GM21447 (cell line): ENCODE measurements at regions not wholly inside any gene's neighbourhood (a gene's known extent, or its start where the extent isn't known, plus 50 kb on each side); places are given as distances from the start of the nearest gene placed in this dataset.
A peak's percentile ranks its signal among the peaks of the same experiment; 100 is the strongest.
"Not testable (repeated sequence)": the region's sequence is repeated elsewhere in the genome, so short reads cannot be mapped to it uniquely, and the experiment has no call there.

Source experiments
- ATAC-seq: cut with Tn5 transposase; IDR thresholded peaks from one replicate; pipeline ENCODE4 v1.9.1; 2021; ENCODE audit not compliant: unreplicated experiment

DNA sequence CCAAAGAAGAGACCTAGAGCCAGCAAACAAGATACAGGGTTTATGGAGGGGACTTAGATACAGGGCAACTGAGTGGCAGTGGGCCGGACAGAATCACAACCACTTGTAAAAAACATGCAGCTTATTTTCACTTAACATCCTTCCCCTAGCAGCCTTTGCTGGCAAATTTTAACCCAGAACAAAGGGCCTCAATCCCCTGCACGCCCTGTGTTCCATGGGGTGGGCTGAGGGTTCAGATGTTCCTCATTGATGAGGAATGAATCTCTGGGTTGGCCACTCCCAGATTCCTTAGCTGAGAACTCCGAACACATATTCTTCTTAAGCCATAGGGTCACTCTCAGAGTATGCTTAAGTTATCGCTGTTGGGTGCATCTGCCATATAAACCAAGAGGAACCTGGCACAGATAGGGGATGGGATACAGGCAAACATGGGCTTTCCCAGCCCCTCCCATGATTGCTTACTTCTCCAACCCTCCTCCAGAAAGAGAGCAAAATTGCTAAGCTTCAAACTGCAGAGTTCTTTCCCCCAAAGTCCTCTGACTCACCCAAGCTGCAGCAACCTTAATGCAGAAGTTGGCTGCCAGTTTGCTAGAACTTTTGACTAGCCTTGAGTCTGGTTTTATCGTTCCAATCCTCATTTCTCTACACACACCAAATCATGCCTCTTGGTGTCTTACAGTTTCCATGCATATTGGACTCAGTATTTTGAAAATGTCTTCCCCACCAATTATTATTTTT is 146.9 kb downstream of the CD47 start:
- no peak for ATAC-seq

DNA sequence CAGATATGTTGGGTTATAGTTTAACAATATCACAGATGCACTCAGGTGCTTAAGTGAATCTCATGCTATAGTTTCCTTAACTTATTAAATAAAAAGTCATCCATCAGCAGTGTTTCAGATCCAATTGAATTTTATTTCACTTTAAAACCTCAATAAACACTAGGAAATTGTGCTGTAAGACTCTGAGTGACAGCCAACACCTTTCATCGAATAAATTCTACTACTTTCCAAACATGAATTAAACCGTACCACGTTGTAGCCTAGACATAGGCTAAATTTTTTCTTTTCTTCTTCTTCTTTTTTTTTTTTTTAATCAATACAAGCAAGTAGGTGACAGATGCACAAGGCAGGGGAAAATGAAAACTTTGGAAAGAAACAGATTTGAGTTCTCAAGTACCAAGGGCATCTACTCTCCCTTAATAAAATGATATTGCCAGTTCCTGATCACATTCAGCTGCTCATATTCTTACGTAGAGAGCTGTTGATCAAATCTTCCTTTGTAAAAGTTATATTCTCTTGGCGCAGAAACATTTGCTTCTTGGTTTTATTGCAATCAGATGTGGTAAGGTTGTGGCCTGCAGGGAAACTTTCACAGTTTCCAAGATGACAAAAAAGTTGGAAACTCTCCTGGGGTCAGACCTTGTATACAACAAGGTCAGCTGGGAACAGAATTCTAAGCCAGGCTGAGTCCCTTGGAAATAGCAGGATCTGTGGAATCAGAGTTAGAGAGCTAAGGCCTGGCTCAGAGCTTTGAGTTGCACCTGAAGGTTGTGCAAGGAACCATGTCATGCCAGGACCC is 147.7 kb downstream of the CD47 start:
- no peak for ATAC-seq

DNA sequence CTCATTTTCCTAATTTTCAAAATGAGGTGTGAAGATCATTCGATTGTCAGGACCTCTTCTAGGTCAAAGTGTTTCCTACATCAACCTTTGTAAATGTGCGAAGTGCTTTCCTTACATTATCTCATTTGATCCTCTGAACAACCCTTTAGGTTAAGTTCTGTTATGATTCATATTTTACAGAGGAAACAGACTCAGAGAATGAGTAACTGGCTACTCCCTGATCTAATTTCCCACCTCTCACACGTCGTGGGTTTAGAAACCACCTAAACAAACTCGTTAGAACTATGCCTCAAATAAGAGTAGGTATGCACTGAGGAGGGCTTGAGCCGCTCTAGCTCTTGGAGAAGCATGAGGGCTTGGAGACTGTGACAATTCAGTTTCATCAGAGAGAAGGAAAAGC is 148.6 kb downstream of the CD47 start:
- ATAC-seq, result no peak

DNA sequence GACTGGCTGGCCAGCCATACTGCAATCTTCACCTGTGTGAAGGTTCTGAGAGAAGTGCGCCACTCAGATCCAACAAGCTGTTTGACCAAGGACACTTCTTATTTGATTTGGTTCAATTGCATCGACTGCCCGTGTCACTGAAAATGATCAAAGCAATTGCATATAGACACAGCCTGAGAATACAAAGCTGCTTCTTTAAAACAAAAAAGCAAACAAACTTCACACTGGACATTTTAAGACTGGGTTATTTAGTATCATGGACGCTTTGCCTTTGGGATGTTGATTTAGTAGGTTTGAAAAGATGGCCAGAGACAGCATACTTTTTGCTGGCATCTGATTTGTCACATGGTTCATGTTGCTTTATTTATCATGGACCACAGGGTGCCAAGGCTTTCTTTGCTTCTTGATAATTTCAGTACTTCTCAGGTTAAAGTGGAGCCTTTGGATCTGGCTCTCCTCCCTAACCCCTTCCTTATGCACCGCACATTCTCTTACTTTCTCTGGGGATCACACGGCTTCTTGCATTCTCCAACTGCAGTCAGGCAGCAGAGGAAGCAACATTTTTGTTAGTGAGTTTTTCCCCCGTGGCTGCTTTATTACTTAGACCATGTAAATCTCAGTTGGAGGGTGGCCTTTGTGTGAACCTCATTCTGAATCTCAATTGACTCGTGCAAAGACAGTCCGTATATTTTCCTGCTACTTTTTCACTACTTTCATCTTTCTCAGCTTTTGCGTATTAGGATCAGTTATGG is 151.0 kb downstream of the CD47 start:
- no peak for ATAC-seq

DNA sequence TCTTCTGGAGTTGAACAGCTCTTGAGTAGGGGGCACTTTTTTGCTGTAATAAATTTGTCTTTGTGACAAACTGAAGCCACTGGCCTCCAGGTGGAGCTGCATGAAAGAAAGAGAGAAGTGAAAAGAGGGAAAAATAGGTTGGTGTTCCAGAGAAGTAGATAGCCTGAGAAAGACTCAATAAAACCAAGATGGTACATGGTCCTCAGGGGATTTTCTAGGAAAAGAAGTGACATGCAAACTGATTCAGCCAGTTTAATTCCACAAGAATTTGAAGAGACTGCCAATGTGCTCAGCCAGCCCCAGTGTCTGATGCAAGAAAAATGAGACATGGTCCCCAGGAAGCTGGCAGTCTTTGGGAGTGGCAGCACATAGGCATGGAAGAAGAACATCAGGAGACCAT is 152.7 kb downstream of the CD47 start:
- no peak for ATAC-seq

DNA sequence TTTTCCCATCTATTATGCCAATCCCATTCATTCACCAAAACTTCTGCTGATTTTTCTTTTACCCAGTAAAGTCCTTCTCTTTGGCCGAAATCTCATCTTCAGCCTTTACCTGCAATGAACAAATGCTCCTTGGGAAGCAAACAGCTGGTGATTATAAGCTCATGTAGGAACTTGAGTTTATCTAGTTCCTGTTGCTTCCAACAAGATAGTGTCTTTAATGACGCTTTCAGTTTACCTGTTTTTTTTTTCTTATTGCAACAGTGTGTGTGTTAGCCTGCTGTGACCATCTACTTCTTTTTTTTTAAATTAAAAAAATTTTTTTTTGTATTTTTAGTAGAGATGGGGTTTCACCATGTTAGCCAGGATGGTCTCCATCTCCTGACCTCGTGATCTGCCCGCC is 156.0 kb downstream of the CD47 start:
- ATAC-seq, result no peak

DNA sequence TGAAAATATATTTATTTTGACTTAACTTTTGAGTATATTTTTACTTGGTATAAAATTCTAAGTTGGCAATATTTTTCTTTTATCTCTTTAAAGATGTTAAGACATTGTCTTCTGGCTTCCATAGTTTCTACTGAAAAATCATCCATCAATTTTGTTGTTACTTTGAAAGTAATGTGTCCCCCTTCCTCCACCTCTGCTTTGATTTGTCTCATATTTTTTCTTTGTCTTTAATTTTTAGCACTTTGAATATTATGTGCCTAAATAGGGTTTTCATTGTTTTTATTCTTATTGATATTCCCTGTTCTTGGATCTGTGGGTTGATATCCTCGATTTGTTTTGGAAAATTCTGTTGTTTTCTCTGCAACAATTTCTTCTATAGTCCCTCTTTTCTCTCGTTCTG is 157.4 kb downstream of the CD47 start:
- ATAC-seq, result no peak

DNA sequence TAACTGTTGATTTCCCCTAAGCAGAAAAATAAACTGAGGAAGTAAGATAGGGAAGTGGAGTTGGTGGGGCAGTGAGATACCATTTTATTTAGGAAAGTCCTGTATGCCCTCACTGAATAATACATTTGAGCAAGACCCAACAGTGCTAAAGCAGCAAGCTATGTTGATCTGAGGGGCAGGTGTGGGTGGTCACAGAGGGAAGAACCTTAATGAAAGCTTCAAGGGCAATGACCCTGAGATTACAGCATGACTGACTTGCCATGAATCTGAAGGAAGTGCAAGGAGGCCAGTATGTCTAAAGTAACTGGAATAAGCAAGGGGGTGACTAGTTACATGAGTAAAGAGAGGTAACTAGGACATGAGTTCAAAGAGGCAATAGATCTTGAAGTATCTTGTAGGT is 159.5 kb downstream of the CD47 start:
- no peak for ATAC-seq

DNA sequence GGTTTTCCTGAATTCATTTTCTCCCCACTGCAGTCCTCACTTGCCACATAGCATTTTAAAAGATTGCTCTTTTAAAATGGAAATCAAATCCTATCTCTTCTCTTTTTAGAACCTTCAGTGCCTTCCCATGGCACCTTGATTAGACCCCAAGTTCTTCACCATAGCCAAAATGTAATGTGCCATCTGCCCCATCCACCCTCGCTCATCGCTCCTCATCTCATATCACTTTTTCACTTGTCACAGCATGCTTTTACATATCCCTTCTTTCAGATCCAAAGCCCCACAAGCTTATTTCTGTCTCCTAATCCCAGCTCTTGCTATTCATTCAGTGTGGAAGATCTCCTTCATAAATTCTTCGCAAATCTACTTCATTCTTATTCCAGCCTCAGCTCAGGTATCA is 161.7 kb downstream of the CD47 start:
- no peak for ATAC-seq

DNA sequence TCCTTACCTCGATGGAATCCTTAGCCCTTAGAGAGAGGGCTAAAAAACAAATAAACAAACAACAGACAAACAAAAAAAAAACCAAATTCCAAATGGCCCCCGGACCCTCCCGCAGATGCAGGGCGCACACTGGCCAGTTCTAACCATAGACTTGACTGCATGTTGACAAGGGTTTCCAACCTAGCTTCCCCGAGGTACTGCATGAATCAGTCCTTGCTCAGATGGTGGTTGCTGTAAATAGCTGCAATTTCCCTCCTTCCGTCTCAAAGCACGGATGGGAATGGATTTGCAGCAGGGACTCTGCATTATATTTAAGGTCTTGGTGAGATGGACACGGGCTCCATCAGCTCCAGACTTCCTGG is 162.8 kb downstream of the CD47 start:
- ATAC-seq, result peak; percentile 26

DNA sequence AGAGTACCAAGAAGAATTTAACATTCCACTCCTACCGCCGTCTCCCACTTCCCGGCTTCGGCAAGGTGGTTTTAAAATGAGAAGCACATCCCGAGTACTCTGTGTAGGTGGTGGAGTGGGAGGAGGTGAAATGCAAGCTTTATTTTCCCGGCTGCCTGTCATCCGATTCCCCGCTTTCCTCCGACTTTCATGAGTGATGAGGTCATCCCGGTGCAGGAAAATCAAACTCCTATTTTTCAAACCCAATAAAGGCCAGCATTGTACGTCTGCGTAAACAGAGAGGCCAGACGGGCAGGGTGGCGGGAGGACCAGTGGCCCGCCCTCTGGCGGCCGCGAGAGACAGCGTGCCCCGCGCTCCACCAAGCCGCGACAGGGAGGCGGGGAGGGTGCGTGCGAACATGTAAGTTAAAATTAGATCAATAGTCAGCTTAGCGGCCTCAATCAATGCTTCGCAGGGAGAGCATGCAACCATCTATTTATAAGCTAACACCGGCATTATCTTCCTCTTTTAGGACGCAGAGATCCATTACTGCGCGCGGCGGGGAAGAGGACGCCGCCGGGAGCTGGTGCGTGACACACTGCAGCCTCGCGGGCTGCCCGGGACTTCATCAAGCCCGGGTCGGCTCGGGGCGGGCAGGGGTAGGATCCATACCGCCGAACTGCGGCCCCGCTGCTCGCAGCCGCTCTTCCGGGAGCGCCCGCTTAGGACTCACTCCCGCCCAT is 163.3 kb downstream of the CD47 start:
- peak; percentile 94 for ATAC-seq

DNA sequence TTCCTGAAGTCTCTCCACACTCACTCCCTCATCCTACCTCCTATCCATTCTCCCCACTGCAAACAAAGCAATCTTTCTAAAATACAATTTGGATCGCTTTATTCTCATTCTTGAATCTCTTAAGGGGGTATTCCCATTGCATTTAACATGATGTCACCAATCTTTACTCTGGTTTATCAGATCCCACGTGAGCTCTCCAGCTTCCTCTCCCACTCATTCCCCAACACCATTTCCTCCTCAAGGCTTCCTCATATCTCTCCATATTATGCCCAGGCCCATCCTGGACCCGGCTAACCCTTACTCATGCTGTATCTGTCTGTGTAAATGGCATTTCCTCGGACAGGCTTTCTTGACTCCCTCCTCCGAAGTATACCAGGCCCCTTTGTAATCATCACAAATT is 165.0 kb downstream of the CD47 start:
- no peak for ATAC-seq

DNA sequence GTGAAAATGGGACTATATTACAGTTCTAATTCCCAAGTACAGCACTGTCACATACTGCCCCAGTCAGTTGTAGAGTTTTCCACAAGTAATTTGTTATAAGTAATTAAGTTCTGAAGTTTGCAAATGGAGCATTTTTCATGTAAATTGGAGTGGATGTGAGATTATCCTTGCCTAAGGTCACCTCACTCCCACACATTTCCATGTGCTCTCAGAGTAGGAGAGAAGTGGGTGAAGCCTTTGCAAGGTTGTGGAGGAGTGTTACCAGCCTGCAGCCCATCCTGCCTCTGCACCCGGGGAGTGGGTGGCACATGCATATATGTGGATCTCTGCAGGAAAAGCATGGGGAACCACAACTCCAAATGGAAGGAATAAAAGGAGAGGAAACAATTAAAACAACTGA is 169.8 kb downstream of the CD47 start:
- no peak for ATAC-seq

DNA sequence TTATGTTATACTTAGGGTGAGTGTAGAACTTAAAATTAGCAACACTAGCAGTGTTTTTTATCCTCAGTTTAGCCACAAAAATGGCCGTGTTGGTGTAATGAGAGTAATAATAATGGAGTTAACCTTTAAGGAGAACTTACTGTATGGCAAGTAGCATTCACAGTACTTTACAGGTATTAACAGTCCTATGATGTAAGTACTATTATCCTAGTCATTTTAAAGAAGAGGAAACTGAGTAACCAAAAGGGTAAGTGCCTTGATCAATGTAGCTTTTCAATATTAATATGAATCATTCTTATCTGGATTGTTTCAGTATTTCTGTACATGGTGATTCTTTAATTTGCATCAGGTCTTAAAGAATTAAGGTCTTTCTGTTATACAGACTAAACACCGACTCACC is 170.3 kb downstream of the CD47 start:
- ATAC-seq, result no peak

DNA sequence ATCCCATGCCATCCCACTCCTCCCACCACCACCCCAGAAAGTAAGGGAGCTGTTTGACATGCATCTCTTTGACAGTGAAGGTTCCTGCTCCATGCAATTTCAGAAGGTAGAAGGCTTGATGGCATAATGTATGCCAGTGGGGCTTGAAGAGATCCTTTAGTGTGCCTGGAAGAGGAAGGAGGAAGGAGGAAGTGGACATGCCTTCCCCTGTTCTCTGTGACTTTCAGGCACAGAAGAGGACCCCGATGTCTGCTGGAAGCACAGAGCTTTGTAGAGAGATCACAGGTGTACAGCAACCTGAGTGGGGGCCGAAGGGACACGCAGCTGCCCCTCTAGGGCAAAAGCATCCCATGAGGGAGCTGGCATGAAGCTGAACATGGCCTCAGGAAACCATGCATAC is 171.6 kb downstream of the CD47 start:
- ATAC-seq, result no peak

DNA sequence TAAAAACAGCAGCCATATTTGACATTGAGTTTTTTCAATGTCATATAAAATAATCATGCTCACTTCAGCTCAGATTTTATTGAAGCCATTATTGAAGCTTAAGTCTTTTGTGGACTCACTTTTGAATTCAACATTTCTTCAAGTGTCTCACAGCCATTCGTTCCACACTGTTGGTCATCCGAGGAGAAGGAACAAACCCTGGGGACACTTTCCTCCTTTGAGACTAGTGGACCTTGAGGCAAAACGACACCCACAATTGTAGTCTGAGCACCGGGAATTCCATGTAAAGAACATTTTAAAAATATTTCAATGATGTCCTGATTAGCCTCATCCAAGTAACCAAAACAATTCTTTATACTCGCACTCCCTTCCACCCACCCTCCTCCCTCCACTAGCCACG is 174.7 kb downstream of the CD47 start:
- ATAC-seq, result no peak

DNA sequence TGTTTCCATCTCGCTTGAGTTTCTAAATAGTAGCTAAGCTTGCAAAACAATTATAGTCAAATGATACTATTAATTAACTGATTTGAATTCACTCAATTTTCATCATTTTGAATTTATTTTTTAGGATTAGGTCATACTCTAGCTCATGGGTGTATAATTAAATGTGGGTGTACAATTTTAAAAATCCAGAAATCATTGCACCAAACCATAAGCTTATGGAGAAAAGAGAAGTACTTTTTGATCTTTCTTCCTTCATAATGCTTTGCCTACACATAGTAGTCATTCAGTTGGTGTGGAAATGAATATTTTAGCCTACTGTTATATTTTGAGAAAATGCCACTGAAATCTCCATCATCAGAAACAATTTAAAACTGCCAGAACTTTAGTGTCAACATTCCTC is 175.1 kb downstream of the CD47 start:
- no peak for ATAC-seq

DNA sequence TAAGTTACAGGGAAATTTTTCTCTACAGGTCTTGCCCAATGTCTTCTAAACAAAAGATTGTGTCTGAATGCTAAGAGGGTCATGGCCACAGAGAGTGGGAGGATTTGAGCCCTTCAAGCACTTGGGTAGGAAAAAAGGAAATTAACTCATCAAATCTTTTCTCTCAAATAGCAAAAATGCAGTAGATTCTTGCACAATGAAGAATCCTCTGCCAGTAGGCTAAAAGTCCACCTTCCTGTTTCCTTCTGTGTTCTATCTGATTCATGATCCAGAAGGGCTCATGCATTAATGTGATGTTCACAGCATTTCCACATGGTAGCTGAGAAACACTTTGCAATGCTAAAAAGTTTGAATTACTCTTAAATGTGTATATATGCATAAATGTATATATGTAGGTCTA is 177.1 kb downstream of the CD47 start:
- no peak for ATAC-seq

DNA sequence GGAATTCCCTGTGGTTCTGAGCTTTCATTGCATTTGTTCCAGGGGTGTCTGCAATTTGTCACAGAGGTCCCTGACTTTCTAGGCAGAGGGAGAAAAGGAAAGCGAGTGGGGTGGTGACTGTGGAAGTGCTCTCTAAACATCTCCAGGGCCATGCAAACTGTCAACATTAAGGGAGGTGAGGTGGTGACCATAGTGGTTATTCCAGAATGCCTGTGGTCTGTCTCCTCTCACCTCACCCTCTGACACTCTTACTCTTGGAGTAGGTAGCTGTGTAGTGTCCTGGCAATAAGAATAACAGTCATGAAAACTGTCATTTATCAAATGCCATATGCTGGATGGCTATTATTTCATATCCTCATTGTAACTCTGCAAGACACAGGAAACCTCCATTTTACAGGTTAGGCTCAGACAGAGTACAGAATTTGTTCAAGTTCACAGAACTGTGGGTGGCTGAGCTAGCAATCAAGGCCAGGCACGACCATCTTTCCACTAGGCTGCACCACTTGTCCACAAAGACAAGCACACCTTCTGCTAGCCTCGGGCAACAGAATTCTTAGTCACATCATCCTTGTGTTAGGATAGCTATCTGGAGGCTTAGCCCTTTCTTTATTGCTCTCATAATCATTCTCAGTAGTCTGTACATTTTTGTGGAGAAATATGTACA is 179.4 kb downstream of the CD47 start:
- ATAC-seq, result no peak

DNA sequence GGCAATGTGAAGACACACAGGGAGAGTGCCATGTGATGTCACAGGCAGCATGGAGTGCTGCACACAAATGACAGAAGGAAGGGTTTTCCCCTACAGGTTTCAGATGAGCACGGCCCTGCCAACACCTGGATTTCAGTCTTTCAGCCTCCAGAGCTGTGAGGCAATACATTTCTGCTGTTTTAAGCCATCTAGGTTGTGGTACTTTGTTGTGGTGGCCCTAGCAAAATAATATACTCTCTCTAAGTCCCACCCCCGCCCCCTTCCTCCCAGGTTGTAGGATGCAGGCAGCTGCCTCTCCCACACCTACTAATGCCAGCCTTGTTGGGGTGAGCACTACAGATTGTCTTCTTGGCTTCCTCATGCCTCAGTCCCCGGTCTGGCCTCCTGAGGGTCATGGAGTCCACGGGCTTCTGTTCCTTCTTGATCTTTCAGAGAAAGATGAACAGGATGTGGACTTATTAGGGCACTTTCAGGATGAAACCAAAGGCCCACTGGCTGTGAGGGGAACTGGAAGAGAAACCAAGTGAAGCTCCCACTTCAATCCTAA is 180.0 kb downstream of the CD47 start:
- peak; percentile 96 for ATAC-seq

DNA sequence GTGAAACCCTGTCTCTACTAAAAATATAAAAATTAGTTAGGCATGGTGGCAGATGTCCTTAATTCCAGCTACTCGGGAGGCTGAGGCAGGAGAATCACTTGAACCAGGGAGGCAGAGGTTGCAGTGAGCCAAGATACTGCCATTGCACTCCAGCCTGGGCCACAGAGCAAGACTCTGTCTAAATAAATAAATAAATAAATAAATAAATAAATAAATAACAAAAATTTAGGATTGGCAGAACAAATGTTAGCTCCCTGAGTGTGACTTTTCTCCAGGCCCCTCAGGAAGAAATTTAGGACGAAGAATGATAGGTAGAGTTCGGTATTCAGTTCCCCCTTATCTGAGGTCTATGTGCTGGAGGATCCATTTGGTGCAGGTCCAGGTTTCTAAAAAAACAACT is 181.2 kb downstream of the CD47 start:
- not testable (repeated sequence) for ATAC-seq
